Stimulated activated CD4-positive, alpha-beta T cell treated with anti-CD3 and anti-CD28 coated beads, Interleukin-2, amount 100 ng/mL, for 48 hours (primary cell): ENCODE measurements at regions not wholly inside any gene's neighbourhood (a gene's known extent, or its start where the extent isn't known, plus 50 kb on each side); places are given as distances from the start of the nearest gene placed in this dataset.
"Not testable (repeated sequence)": the region's sequence is repeated elsewhere in the genome, so short reads cannot be mapped to it uniquely, and the experiment has no call there.

ENCODE experiments used
- DNase-seq, 2 donors: peaks; one replicate each; pipeline ENCODE4 v3.0.0-alpha.2; 2020

DNA sequence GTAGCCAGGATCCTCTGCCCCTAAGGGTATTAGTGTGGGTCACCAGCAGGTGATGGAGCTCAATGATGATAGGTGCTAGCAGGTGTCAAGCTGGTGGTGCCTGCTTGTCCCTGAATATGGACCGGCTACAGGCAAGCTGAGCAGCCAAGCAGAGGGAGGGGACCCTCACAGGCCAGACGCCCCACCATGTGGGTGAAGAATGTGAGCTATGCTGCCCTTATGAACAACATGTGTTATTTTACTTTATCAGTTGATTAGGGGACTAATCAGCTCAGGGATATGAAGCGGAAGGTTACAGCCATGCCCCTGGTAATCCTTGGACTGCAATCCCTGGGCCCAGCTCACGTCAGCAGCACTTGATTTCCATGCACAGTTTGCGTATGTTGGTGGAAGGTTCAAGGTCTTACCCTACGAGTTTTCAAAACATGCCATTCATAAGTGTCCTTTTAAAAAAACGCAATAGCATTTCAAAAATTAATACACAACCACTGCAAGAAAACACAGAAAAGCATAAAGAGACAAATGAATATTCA lies 106.0 kb downstream of the CDC7 start:
- no peak for DNase-seq

DNA sequence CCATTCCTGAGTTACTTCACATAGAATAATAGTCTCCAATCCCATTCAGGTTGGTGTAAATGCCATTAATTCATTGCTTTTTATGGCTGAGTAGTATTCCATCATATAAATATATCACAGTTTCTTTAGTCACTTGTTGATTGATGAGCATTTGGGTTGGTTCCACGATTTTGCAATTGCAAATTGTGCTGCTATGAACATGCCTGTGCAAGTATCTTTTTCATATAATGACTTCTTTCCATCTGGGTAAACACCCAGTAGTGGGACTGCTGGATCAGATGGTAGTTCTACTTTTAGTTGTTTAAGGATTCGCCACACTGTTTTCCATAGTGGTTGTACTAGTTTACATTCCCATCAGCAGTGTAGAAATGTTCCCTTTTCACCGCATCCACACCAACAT lies 107.0 kb downstream of the CDC7 start:
- not testable (repeated sequence) for DNase-seq

DNA sequence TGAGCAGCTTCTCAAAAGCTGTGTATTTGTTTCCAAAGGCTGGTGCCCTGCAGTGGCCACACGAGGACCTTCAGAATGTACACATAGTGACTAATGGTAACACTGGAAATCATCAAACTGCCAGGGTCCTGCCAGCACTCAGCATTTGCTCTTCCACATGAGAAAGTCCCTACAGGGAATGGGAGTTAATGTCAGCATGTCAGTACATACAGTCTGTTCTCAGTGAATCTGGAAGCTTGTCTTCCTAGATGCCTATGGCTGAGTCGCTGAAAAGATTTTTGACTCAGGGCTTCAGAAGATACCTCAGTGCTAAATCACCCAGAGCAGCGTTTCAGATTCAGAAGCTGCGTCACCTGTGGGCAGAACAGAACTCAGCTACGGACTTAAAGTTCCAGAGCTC lies 108.2 kb downstream of the CDC7 start:
- no peak for DNase-seq

DNA sequence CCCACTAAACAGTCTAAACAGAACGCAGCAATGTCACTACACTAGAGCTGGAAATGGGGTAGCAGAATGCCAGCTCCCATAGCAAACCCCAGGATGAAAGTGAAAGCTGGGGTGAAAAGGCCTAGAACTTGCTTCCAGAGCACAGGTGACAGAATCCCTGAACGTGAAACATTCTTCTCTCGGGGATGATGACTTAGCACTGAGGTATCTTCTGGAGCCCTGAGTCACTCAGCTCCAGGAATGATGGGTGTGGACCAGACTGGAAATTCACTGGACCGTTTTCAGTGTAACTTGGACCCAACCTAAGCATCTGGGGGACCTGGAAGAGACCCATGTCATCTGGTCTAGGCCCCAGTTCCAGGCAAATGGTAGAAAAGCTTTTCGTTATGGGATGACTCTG lies 108.9 kb downstream of the CDC7 start:
- no peak for DNase-seq

DNA sequence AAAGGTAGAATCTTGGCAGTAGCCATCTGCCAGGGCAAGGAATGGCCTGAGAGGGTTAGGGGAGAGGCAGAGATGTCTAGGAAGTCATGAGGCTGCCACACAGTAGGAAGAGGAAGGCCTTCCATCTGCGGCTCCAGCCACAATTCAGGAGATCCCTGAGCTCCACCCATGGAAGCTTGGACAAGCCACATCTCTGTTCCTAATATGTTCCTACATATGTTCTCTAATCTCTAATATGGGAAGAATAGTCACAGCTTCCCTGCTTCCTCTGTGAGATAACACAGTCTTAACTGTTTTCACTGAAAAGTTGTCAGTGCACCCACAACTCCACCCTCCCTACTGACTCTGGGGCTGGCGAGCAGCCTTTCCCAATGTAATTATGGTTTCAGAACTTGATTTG lies 109.5 kb downstream of the CDC7 start:
- DNase-seq, result no peak

DNA sequence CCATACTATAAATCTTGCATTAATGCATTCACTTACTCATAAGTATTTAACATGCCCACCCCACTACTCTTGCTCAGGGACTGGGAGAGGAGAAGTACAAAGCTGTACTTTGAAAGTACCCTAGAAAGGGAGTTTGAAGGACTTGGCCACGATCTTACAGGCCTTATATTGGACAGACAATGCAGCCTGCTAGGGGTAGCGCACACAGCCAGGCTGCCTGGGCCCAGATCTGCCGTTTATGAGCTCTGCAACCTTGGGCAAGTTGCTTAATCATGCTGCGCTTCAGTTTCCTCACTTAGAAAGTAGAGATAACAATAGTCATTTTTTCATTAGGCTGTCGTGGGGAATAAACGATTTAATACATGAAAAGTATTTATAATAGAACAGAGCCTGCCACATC lies 110.1 kb downstream of the CDC7 start:
- no peak for DNase-seq

DNA sequence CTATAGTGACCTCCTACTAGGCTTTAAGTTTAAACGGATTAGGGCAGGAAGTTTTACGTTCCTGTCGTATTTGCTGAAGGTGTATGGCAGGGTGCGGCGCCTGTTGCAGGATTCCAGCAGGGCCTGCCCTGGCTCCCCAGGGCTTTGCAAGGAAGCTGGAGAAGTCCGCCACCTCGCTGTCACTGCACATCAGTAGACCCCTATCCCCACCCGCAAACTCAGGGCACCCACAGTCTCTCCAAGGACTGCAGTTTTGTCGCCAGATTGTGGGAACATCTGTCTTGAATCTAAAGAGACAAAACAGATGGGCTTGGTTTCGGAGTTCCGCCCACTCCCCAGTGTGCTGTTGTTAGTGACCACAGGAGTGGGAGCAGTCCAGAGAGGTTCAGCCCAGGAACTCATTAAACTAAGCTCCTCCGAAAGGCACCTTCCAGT lies 110.8 kb downstream of the CDC7 start:
- DNase-seq, result no peak

DNA sequence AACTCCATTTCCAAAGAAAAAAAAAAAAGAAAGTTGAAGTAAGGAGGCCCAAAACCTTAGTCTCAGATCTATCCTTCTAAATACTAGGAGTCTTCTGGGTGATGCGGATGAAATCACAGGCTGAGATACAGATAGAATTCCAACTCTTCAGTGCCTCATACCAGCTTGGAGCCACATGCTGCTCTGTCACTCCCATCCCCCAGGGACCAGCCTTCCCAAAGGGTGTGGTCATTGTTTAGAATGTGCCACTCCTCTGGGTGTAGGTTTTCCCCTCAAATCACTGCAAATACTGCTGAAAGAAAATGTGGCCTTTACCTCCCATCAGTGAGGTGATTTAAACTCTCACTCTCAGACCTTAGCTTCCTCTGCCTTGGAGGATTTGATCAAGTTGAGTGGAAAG lies 112.9 kb downstream of the CDC7 start:
- DNase-seq, result no peak

DNA sequence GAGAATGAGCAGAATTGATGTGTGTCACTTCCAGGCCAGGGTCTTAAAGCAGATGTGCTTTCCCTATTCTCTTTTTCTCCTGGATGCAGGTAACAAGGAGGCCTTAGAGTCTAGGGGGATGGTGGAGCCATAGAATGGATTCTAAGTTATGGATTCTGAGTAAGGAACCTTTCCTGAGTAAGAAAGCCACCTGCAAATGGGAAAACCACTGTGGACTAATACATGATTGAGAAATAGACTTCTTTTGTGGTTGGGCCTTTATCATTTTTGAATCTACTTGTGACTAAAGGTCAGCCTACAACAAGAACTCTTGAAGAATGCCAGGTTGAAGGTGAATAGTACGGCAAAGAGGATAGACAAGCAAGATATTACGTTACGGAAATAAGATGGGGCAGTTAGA lies 116.1 kb downstream of the CDC7 start:
- no peak for DNase-seq

DNA sequence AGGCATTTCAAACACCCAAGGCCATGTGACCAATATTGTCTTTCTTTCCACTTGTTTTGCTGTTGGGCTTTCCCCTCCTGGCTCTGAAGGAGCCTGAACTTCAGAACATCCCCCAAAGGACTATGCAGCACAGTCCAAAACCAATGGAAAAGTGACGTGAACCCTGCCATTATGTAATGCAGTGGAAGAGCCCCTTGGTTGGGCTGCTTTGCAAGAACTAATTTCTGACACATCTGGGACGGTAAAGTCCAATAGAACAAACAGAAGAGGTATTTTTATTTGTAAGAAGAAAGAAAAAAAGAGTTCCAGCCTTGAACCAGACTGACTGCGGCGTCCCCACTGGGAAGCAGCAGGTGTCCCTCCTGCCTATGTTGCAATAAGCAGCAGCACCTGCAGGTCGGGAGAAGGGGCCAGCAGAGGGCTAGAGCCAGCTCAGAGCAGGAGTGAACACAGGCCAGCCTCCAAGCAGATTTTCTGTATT lies 116.7 kb downstream of the CDC7 start:
- no peak for DNase-seq

DNA sequence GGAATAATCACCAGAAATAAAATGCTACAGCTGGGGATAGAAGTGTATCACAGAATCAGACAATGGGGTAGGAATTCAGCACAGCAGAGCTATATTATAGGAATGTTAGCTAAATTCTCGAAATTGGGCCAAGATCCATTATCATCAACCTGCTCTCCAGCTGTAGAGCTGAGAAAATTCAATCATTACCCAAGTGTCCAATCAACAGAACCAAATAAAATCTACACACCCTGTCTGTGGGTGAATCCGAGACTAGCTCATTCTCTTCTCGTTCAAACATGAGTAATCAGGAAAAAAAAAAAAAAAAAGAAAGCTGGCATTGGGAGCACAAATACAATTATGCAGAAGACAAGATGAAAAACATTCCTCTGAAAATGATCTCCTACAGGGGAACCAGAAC lies 119.2 kb downstream of the CDC7 start:
- DNase-seq, result no peak

DNA sequence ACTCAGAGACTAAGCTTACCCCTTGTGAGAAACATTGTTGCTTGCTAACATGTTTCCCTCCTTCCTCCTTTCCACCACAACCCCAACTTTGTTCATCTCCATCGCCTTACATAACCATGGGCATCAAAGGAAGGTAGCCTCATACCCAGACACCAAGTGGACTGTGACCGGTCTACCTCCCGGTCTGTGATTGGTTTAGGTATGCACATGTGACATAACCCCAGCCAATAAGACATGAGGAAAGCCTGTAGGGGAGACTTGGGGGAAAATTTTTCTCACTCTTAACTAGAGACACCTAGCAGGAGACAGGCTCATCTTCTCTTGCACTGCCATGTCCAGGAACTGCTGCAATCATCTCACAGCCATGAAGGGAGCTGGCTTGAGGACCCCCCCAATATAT lies 120.7 kb downstream of the CDC7 start:
- DNase-seq, result no peak

DNA sequence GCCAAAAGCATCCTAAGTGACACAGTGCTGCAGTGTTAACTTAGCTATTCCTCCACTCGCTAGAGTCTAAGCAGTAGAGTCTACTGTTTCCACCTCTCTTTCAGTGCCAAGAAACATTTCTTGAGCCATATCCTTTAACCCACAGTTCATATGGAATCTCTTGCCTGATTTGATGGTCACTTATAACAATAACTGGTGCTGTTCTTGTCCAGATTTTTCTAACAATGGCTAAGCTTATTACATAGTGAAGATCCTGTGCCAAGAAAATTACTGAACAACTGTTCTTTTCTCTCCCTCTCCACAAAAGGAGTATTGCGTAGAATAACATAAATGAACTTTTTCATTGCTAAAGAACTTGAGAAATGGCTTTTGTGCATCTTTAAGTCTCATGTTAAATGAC lies 121.3 kb downstream of the CDC7 start:
- no peak for DNase-seq

DNA sequence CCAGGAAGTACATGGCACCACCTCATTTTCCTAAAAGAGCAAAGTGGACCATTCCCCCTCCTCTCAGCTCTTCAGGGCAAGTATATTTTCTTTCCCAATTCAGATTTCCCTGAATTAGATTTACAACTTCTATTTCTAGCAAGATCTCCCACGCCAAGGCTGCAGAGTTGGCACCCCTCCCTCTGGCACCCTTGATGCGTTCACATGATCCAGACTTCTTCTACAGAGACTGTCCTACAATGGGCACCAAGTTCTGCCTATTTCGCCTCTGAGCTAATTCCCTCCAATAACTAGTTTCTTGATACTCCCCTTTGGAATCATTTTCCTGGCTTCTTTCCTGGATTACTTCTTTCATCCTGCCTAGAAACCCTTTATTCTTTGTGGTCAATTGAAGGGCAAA lies 122.0 kb downstream of the CDC7 start:
- no peak for DNase-seq

DNA sequence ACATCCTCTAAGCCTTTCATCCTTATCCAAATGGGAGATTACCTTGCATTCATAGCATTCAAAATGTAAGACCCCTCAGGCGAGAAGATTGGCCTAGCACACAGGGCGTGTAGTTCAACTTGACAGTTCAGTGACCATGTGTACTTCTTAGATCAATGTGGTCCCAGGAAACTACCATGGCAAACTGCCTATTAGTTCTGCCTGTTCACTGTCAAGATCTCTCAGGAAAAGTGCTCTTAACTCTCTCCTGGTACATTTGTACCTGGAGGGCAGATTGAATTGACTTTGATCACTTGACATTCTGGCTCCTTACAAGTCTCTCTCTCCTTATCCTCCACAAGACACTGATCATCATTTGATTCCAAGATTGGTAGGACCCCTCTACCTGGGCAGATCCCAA lies 122.4 kb downstream of the CDC7 start:
- no peak for DNase-seq

DNA sequence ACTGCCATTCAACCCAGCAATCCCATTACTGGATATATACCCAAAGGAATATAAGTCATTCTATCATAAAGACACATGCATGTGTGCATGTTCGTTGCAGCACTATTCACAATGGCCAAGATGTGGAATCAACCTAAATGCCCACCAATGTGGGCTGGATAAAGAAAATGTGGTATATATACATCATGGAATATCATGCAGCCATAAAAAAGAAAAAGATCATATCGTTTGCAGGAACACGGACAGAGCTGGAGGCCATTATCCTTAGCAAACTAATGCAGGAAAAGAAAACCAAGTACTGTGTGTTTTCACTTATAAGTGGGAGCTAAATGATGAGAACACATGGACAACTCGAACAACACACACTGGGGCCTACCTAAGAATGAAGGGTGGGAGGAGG lies 123.7 kb downstream of the CDC7 start:
- no peak for DNase-seq
